ENCODE measurements at regions not wholly inside any gene's neighbourhood (a gene's known extent, or its start where the extent isn't known, plus 50 kb on each side); places are given as distances from the start of the nearest gene placed in this dataset.

GRCh38 chr5:68983043-68983442 is 110.8 kb upstream of the SLC30A5 start:
- Histone ChIP-seq H3K27ac (ENCODE audit: low read length in 2 of 2) (no peak overlapping the region), H3K4me2 (replicated peaks; ENCODE audit: low read depth, low read length, poor library complexity, severe bottlenecking) (no peak overlapping the region), H3K4me1 (ENCODE audit: control insufficient read depth in 2 of 2, insufficient read depth in 2 of 2, low read length in 2 of 2) (no peaks in the 10 kb centered on the region), H3K4me3 (ENCODE audit: control extremely low read depth in 1 of 5, extremely low read depth in 1 of 5, insufficient read depth in 1 of 5, low read depth in 2 of 5, low read length in 4 of 5) (no peak overlapping the region), H3K27me3 (replicated peaks in 1 of 4; ENCODE audit: control extremely low read depth in 1 of 4, control insufficient read depth in 3 of 4, insufficient read depth in 4 of 4, low read length in 3 of 4) (no peaks in the 10 kb centered on the region), H3K9me3 (ENCODE audit: control extremely low read depth in 1 of 3, control insufficient read depth in 2 of 3, insufficient read depth in 1 of 3, low read length in 2 of 3) (peaks cover 0 to 3% (median 0%) of the 10 kb centered on the region in 3 donors), H3K79me2 (ENCODE audit: control insufficient read depth, insufficient read depth, low read length) (no peaks in the 10 kb centered on the region), H2AFZ (ENCODE audit: insufficient read depth, low read depth, low read length, poor library complexity, severe bottlenecking) (no peak overlapping the region), H3K36me3 (replicated peaks in 1 of 2; ENCODE audit: control extremely low read depth in 1 of 2, control insufficient read depth in 1 of 2, extremely low read depth in 1 of 2, insufficient read depth in 2 of 2, low read length in 1 of 2) (no peaks in the 10 kb centered on the region), H4K20me1 (ENCODE audit: control insufficient read depth, insufficient read depth, low read length, poor library complexity, severe bottlenecking) (no peaks in the 10 kb centered on the region), H3K9ac (ENCODE audit: low read length) (no peak overlapping the region)
- WGBS (ENCODE audit: insufficient coverage) = no CpG with 5 or more reads among the region's 2 CpGs
- no peak for DNase-seq
- POLR2A ChIA-PET = no interaction called here
- no peak for ATAC-seq (ENCODE audit: low read depth)
- H3K9me3 Mint-ChIP-seq (ENCODE audit: insufficient read depth) = peaks cover 4% of the 10 kb centered on the region
- no peak overlapping the region for H3K27ac Mint-ChIP-seq
- CTCF ChIA-PET = no interaction called here
- peaks cover 20% of the 10 kb centered on the region for H3K27me3 Mint-ChIP-seq
- H3K4me3 Mint-ChIP-seq = no peak overlapping the region
- no peak for TF ChIP-seq EZH2 (IDR thresholded peaks at IDR 0.05; ENCODE audit: borderline replicate concordance, insufficient read depth, low read depth, low read length, poor library complexity, severe bottlenecking)
- no peak for TF ChIP-seq CTCF (IDR thresholded peaks at IDR 0.05)
- H3K4me1 Mint-ChIP-seq = no peaks in the 10 kb centered on the region
- intact Hi-C loops (cut with micrococcal nuclease) = no loop called here

- H3K27ac ChIP-seq (ENCODE audit: low read length in 2 of 2) = no peak overlapping the region
- H3K4me3 Mint-ChIP-seq = no peak overlapping the region
- H3K9me3 ChIP-seq (ENCODE audit: control extremely low read depth in 1 of 3, control insufficient read depth in 2 of 3, insufficient read depth in 1 of 3, low read length in 2 of 3) = peaks cover 0 to 3% (median 0%) of the 10 kb centered on the region in 3 donors
- ChIA-PET POLR2A (no interaction called here), CTCF (no interaction called here)
- H3K27ac Mint-ChIP-seq = no peak overlapping the region
- DNase-seq (no peak), ATAC-seq (ENCODE audit: low read depth) (no peak)
- H3K36me3 ChIP-seq (replicated peaks in 1 of 2; ENCODE audit: control extremely low read depth in 1 of 2, control insufficient read depth in 1 of 2, extremely low read depth in 1 of 2, insufficient read depth in 2 of 2, low read length in 1 of 2) = no peaks in the 10 kb centered on the region
- no peaks in the 10 kb centered on the region for H3K79me2 ChIP-seq (ENCODE audit: control insufficient read depth, insufficient read depth, low read length)
- peaks cover 14% of the 10 kb centered on the region for H3K27me3 Mint-ChIP-seq
- WGBS (ENCODE audit: insufficient coverage) = no CpG with 5 or more reads among the region's 3 CpGs
- H3K4me3 ChIP-seq (ENCODE audit: control extremely low read depth in 1 of 5, extremely low read depth in 1 of 5, insufficient read depth in 1 of 5, low read depth in 2 of 5, low read length in 4 of 5) = no peak overlapping the region
- H4K20me1 ChIP-seq (ENCODE audit: control insufficient read depth, insufficient read depth, low read length, poor library complexity, severe bottlenecking) = no peaks in the 10 kb centered on the region
- no peak overlapping the region for H3K4me2 ChIP-seq (replicated peaks; ENCODE audit: low read depth, low read length, poor library complexity, severe bottlenecking)
- no peak overlapping the region for H3K9ac ChIP-seq (ENCODE audit: low read length)
- H3K4me1 Mint-ChIP-seq = no peaks in the 10 kb centered on the region
- no peak overlapping the region for H2AFZ ChIP-seq (ENCODE audit: insufficient read depth, low read depth, low read length, poor library complexity, severe bottlenecking)
- no peaks in the 10 kb centered on the region for H3K27me3 ChIP-seq (replicated peaks in 1 of 4; ENCODE audit: control extremely low read depth in 1 of 4, control insufficient read depth in 3 of 4, insufficient read depth in 4 of 4, low read length in 3 of 4)
- intact Hi-C loops (cut with micrococcal nuclease) = no loop called here
- H3K4me1 ChIP-seq (ENCODE audit: control insufficient read depth in 2 of 2, insufficient read depth in 2 of 2, low read length in 2 of 2) = no peaks in the 10 kb centered on the region
- TF ChIP-seq EZH2 (IDR thresholded peaks at IDR 0.05; ENCODE audit: borderline replicate concordance, insufficient read depth, low read depth, low read length, poor library complexity, severe bottlenecking) (no peak), CTCF (IDR thresholded peaks at IDR 0.05) (no peak)
- H3K9me3 Mint-ChIP-seq (ENCODE audit: insufficient read depth) = peaks cover 1% of the 10 kb centered on the region
Measured at GRCh38 chr5:68983959-68984358, 109.9 kb upstream of the SLC30A5 start.
